T-cell (primary cell): ENCODE measurements at regions not wholly inside any gene's neighbourhood (a gene's known extent, or its start where the extent isn't known, plus 50 kb on each side); places are given as distances from the start of the nearest gene placed in this dataset.

Experiments
- ATAC-seq, 4 experiments: fragments of 200-7000 bp in 3 of 4; fragments of 150-1000 bp in 1 of 4; cut with Tn5 transposase; replicated peaks in 1 of 4; 1 replicate in 3 of 4; 2 replicates in 1 of 4; pipeline ENCODE4 v1.10.0; 2021; ENCODE audit warnings: moderate library complexity in 3 of 4, mild to moderate bottlenecking in 2 of 4, moderate number of reproducible peaks in 1 of 4
- CTCF ChIA-PET, 2 donors: fragments of 300-600 bp; sonication (Branson Sonifier 250); formaldehyde crosslinking; loops; one replicate each; lab custom pipeline; 2022; ENCODE audit warnings: antibody characterized with exemption in 2 of 2; lab: Charles Lee
- POLR2A ChIA-PET, 2 donors: fragments of 300-600 bp; sonication (Branson Sonifier 250); formaldehyde crosslinking; loops; one replicate each; lab custom pipeline; 2022; ENCODE audit warnings: antibody characterized with exemption in 2 of 2; lab: Charles Lee
- DNase-seq, 35 experiments: peaks; one replicate each; pipeline versions ENCODE4 v3.0.0 to v3.0.0-alpha.2; 2013 to 2023
- H3K27ac ChIP-seq: one replicate; pipeline ENCODE4 v1.5.1; 2013; ENCODE audit warnings: low read length
- H3K27me3 ChIP-seq, 2 experiments: replicated peaks in 1 of 2; 1 replicate in 1 of 2; 2 replicates in 1 of 2; pipeline versions ENCODE4 v1.6.1 to v1.7.0; 2013; ENCODE audit warnings: low read length in 1 of 2, mixed read lengths in 1 of 2; ENCODE audit not compliant: control insufficient read depth in 2 of 2, insufficient read depth in 2 of 2; ENCODE audit errors: extremely low read depth in 1 of 2
- H3K36me3 ChIP-seq, 2 donors: 1 replicate in 1 of 2; 2 replicates in 1 of 2; pipeline versions ENCODE4 v1.6.1 to v1.7.0; 2013; ENCODE audit warnings: low read length in 1 of 2; ENCODE audit not compliant: control insufficient read depth in 2 of 2, insufficient read depth in 1 of 2; ENCODE audit errors: extremely low read depth in 1 of 2
- H3K4me1 ChIP-seq, 2 experiments: 1 replicate in 1 of 2; 2 replicates in 1 of 2; pipeline versions ENCODE4 v1.6.1 to v1.7.0; 2013; ENCODE audit warnings: low read length in 2 of 2, mixed read lengths in 1 of 2; ENCODE audit not compliant: insufficient read depth in 2 of 2, control insufficient read depth in 1 of 2; ENCODE audit errors: extremely low read depth in 1 of 2
- H3K4me3 ChIP-seq, 2 donors: 1 replicate in 1 of 2; 2 replicates in 1 of 2; pipeline versions ENCODE4 v1.5.1 to v1.7.0; 2013; ENCODE audit warnings: mild to moderate bottlenecking in 2 of 2, low read length in 1 of 2, moderate library complexity in 1 of 2; ENCODE audit not compliant: control insufficient read depth in 1 of 2; ENCODE audit errors: extremely low read depth in 1 of 2
- H3K9me3 ChIP-seq: 2 replicates; pipeline ENCODE4 v1.7.0; 2013
- H3K27ac Mint-ChIP-seq, 2 donors: one replicate each; pipeline ENCODE4 v1.8.0; 2020 to 2021; ENCODE audit warnings: mild to moderate bottlenecking in 2 of 2, mixed read lengths in 2 of 2
- H3K27me3 Mint-ChIP-seq, 2 donors: one replicate each; pipeline ENCODE4 v1.8.0; 2021 to 2022; ENCODE audit warnings: mixed read lengths in 2 of 2
- H3K36me3 Mint-ChIP-seq: one replicate; pipeline ENCODE4 v1.8.0; 2021; ENCODE audit warnings: mixed read lengths
- H3K4me1 Mint-ChIP-seq, 3 donors: one replicate each; pipeline ENCODE4 v1.8.0; 2020 to 2022; ENCODE audit warnings: mixed read lengths in 3 of 3, mild to moderate bottlenecking in 1 of 3
- H3K4me3 Mint-ChIP-seq, 3 donors: one replicate each; pipeline ENCODE4 v1.8.0; 2020 to 2022; ENCODE audit warnings: mild to moderate bottlenecking in 3 of 3, mixed read lengths in 3 of 3, moderate library complexity in 3 of 3
- H3K9me3 Mint-ChIP-seq, 3 donors: one replicate each; pipeline ENCODE4 v1.8.0; 2020 to 2022; ENCODE audit warnings: mixed read lengths in 3 of 3
- WGBS: methylation state at CpG from one replicate; pipeline ENCODE4 v1.1.5; 2013; ENCODE audit warnings: missing lambda C conversion rate; ENCODE audit not compliant: insufficient coverage; 5-methylcytosine and 5-hydroxymethylcytosine counted together

GRCh38 chr2:66926594-66927112 lies 470.5 kb upstream of the ETAA1 start:
- ChIA-PET CTCF (no interaction called here), POLR2A (no interaction called here)
- H3K36me3 Mint-ChIP-seq: no peaks in the 10 kb centered on the region
- H3K9me3 ChIP-seq: no peaks in the 10 kb centered on the region
- no peak overlapping the region for H3K27ac Mint-ChIP-seq
- DNase-seq: no peak
- H3K4me3 ChIP-seq: no peak overlapping the region
- no peaks in the 10 kb centered on the region for H3K4me1 Mint-ChIP-seq
- H3K27ac ChIP-seq: no peak overlapping the region
- WGBS: 68% methylated on average over 4 of the region's 6 CpGs
- H3K4me1 ChIP-seq: no peaks in the 10 kb centered on the region
- H3K4me3 Mint-ChIP-seq: no peak overlapping the region
- ATAC-seq: no peak
- H3K36me3 ChIP-seq: no peaks in the 10 kb centered on the region
- no peaks in the 10 kb centered on the region for H3K27me3 ChIP-seq
- H3K27me3 Mint-ChIP-seq: no peaks in the 10 kb centered on the region
- peaks cover 0 to 8% (median 1%) of the 10 kb centered on the region in 3 donors for H3K9me3 Mint-ChIP-seq

GRCh38 chr2:66929632-66930338 lies 467.3 kb upstream of the ETAA1 start:
- CTCF ChIA-PET: no interaction called here
- 87% methylated on average over 3 of the region's 8 CpGs for WGBS

DNA sequence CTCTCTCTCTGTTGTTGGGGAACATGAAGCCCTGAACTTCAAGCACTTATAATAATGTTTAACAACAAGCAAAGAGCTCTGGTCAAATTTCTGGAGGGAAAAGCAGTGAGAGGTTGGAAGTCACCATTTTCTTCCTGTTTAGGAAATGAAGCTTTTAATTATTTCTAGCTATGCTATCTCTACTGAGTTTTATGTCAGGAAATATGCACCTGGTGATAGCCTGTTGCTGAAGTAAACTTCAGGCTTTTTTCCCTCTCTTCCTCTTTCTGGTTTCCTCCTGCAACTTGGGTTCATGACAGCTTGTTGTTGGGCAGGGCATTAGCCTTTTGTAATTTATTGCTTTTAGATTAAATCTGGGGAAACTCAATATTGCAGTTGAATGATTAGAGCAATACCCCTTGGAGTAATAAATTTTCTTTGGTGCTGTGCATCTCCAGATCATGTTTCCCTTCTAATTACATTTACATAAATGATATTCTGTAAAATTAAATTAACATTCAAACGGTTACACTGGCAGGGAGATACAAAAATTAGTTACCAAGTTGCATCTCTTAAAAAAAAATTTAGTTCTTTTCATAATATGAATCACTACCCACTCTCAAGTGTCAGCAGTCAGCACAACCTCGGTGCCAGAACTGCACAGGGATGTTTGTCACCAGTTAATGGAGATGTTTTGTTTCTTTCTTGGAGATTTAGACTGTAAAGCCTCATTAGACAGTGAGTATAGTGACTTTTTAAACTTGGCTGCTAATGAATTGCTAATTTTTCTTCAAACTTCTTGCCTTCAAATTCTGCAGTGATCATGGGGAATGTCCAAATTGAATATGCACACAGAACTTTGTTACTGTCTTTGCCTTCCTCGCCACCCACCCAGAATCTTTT lies 466.6 kb upstream of the ETAA1 start:
- Histone ChIP-seq H3K9me3 (no peaks in the 10 kb centered on the region), H3K36me3 (no peaks in the 10 kb centered on the region), H3K4me1 (no peaks in the 10 kb centered on the region), H3K27me3 (no peaks in the 10 kb centered on the region), H3K4me3 (no peak overlapping the region), H3K27ac (no peak overlapping the region)
- WGBS: 40% methylated on average over 1 of the region's 3 CpGs
- no peak overlapping the region for H3K4me3 Mint-ChIP-seq
- no peaks in the 10 kb centered on the region for H3K36me3 Mint-ChIP-seq
- ChIA-PET CTCF (no interaction called here), POLR2A (no interaction called here)
- no peaks in the 10 kb centered on the region for H3K4me1 Mint-ChIP-seq
- H3K27me3 Mint-ChIP-seq: no peaks in the 10 kb centered on the region
- ATAC-seq: no peak
- H3K27ac Mint-ChIP-seq: no peak overlapping the region
- DNase-seq: no peak
- H3K9me3 Mint-ChIP-seq: peaks cover 0 to 13% (median 3%) of the 10 kb centered on the region in 3 donors

More at GRCh38 chr2:66929632-66930338, 467.3 kb upstream of the ETAA1 start:
- Mint-ChIP-seq H3K4me1 (no peaks in the 10 kb centered on the region), H3K27ac (no peak overlapping the region), H3K36me3 (no peaks in the 10 kb centered on the region), H3K4me3 (no peak overlapping the region), H3K9me3 (peaks cover 0 to 13% (median 3%) of the 10 kb centered on the region in 3 donors), H3K27me3 (no peaks in the 10 kb centered on the region)
- POLR2A ChIA-PET: no interaction called here
- Histone ChIP-seq H3K27me3 (no peaks in the 10 kb centered on the region), H3K36me3 (no peaks in the 10 kb centered on the region), H3K9me3 (no peaks in the 10 kb centered on the region), H3K27ac (no peak overlapping the region), H3K4me1 (no peaks in the 10 kb centered on the region), H3K4me3 (no peak overlapping the region)
- DNase-seq (no peak), ATAC-seq (no peak)

DNA sequence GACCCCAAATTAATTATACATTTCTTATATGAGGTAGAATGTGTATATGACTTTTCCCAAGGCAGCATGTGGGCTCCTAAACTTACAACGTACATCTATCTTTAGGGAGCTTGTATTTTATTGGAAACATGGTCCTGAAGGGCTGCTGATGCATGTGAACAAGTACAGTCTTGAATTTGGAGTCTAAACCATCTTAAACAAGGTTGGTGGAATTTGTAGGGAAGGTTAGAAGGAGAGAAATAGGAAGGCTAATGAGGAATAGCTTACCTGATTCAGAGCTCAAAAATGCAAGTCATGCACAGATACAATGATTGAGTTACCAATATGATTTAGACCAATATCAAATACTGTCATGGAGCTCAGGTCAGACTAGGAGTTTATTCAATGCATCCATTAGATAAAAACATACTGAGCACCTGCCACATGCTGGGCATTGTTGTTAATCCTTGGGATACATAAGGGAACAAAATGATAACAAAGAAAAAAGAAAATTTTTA lies 458.6 kb upstream of the ETAA1 start:
- peaks cover 2 to 7% (median 4%) of the 10 kb centered on the region in 3 donors for H3K9me3 Mint-ChIP-seq
- no peaks in the 10 kb centered on the region for H3K4me1 ChIP-seq
- WGBS: no CpG with 5 or more reads among the region's 1 CpG
- no peaks in the 10 kb centered on the region for H3K36me3 ChIP-seq
- no peak overlapping the region for H3K27ac ChIP-seq
- no peak overlapping the region for H3K4me3 Mint-ChIP-seq
- H3K27me3 ChIP-seq: no peaks in the 10 kb centered on the region
- H3K36me3 Mint-ChIP-seq: no peaks in the 10 kb centered on the region
- POLR2A ChIA-PET: no interaction called here
- no peak overlapping the region for H3K4me3 ChIP-seq
- no peaks in the 10 kb centered on the region for H3K27me3 Mint-ChIP-seq
- H3K27ac Mint-ChIP-seq: no peak overlapping the region
- ATAC-seq: no peak
- CTCF ChIA-PET: no interaction called here
- DNase-seq: no peak
- no peaks in the 10 kb centered on the region for H3K4me1 Mint-ChIP-seq
- no peaks in the 10 kb centered on the region for H3K9me3 ChIP-seq

DNA sequence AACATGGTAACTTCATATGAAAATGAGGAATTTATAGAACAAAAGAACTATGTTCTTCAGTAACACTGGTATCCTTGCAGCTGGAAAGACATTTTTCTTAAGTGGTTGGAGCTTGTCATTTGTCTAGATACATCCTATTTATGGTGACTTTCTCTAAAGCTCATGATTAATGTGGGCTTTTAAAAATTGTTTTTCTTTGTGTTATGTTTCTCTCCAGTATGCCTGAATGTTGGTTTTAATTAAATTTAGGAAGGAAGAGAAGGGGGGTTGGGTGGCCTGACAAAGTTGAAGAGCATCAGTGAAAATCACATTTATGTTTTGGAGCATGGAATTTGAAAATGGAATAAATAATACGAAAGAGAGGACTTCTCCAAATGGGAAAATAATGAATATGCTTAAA lies 457.1 kb upstream of the ETAA1 start:
- no CpG with 5 or more reads among the region's 1 CpG for WGBS
- CTCF ChIA-PET: no interaction called here

DNA sequence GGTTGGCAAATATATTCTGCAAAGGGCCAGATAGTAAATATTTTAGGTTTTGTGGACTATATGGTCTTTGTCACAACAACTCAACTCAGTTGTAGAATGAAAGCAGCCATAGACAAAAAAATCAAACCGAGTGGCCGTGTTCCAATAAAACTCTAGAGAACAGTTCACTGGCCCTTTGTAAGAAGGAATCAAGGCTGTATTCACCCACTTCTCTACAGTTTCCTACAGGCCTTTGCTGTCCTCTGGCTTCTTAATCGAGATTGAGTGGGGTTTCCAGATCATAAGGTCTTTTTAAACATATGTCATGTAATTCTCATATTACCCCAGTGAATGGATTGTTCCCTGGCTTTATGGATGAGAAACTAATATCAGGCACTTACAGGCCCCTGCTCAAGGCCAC lies 448.9 kb upstream of the ETAA1 start:
- ChIA-PET CTCF (no interaction called here), POLR2A (no interaction called here)
- Histone ChIP-seq H3K4me1 (no peaks in the 10 kb centered on the region), H3K4me3 (no peak overlapping the region), H3K27ac (no peak overlapping the region), H3K9me3 (no peaks in the 10 kb centered on the region), H3K27me3 (no peaks in the 10 kb centered on the region), H3K36me3 (no peaks in the 10 kb centered on the region)
- no peaks in the 10 kb centered on the region for H3K9me3 Mint-ChIP-seq
- H3K36me3 Mint-ChIP-seq: no peaks in the 10 kb centered on the region
- no peaks in the 10 kb centered on the region for H3K27me3 Mint-ChIP-seq
- no CpG with 5 or more reads among the region's 3 CpGs for WGBS
- H3K27ac Mint-ChIP-seq: no peak overlapping the region
- DNase-seq (no peak), ATAC-seq (no peak)
- H3K4me1 Mint-ChIP-seq: no peaks in the 10 kb centered on the region
- no peak overlapping the region for H3K4me3 Mint-ChIP-seq

More for the DNA sequence above, 457.1 kb upstream of the ETAA1 start:
- H3K4me3 ChIP-seq: no peak overlapping the region
- no peak overlapping the region for H3K27ac ChIP-seq
- H3K9me3 ChIP-seq: no peaks in the 10 kb centered on the region
- H3K27ac Mint-ChIP-seq: no peak overlapping the region
- no peaks in the 10 kb centered on the region for H3K4me1 ChIP-seq
- H3K4me1 Mint-ChIP-seq: no peaks in the 10 kb centered on the region
- H3K9me3 Mint-ChIP-seq: peaks cover 2 to 7% (median 4%) of the 10 kb centered on the region in 3 donors
- POLR2A ChIA-PET: no interaction called here
- no peaks in the 10 kb centered on the region for H3K36me3 Mint-ChIP-seq
- H3K27me3 Mint-ChIP-seq: no peaks in the 10 kb centered on the region
- DNase-seq (no peak), ATAC-seq (no peak)
- H3K36me3 ChIP-seq: no peaks in the 10 kb centered on the region
- H3K27me3 ChIP-seq: no peaks in the 10 kb centered on the region
- no peak overlapping the region for H3K4me3 Mint-ChIP-seq
